ENCODE measurements at regions not wholly inside any gene's neighbourhood (a gene's known extent, or its start where the extent isn't known, plus 50 kb on each side); places are given as distances from the start of the nearest gene placed in this dataset.

- in situ Hi-C loops (cut with MboI; ENCODE audit: low pct_unique_long_range_greater_than_20kb, low sequenced_read_pairs, unreplicated experiment) = no loop called here
- DNase-seq (ENCODE audit: low spot score) = no peak
- no peak for TF ChIP-seq CTCF (IDR thresholded peaks at IDR 0.05; ENCODE audit: extremely low read depth, insufficient read depth, missing control alignments)
Observed at GRCh38 chr4:45316257-45316656, 589.9 kb upstream of the GNPDA2 start.

- no peak for DNase-seq (ENCODE audit: low spot score)
- in situ Hi-C loops (cut with MboI; ENCODE audit: low pct_unique_long_range_greater_than_20kb, low sequenced_read_pairs, unreplicated experiment) = no loop called here
- TF ChIP-seq CTCF (IDR thresholded peaks at IDR 0.05; ENCODE audit: extremely low read depth, insufficient read depth, missing control alignments) = no peak
Observed at GRCh38 chr4:45302828-45303227, 576.5 kb upstream of the GNPDA2 start.

- in situ Hi-C loops (cut with MboI; ENCODE audit: low pct_unique_long_range_greater_than_20kb, low sequenced_read_pairs, unreplicated experiment) = no loop called here
- no peak for DNase-seq (ENCODE audit: low spot score)
- no peak for TF ChIP-seq CTCF (IDR thresholded peaks at IDR 0.05; ENCODE audit: extremely low read depth, insufficient read depth, missing control alignments)
Observed at GRCh38 chr4:45294464-45294863, 568.1 kb upstream of the GNPDA2 start.

GRCh38 chr4:45293335-45293734 lies 567.0 kb upstream of the GNPDA2 start:
- in situ Hi-C loops (cut with MboI; ENCODE audit: low pct_unique_long_range_greater_than_20kb, low sequenced_read_pairs, unreplicated experiment) = no loop called here
- no peak for TF ChIP-seq CTCF (IDR thresholded peaks at IDR 0.05; ENCODE audit: extremely low read depth, insufficient read depth, missing control alignments)
- no peak for DNase-seq (ENCODE audit: low spot score)

GRCh38 chr4:45292844-45293243 lies 566.5 kb upstream of the GNPDA2 start:
- in situ Hi-C loops (cut with MboI; ENCODE audit: low pct_unique_long_range_greater_than_20kb, low sequenced_read_pairs, unreplicated experiment) = no loop called here
- no peak for DNase-seq (ENCODE audit: low spot score)
- no peak for TF ChIP-seq CTCF (IDR thresholded peaks at IDR 0.05; ENCODE audit: extremely low read depth, insufficient read depth, missing control alignments)

GRCh38 chr4:45284400-45285085 lies 558.2 kb upstream of the GNPDA2 start:
- no peak for TF ChIP-seq CTCF (IDR thresholded peaks at IDR 0.05; ENCODE audit: extremely low read depth, insufficient read depth, missing control alignments)
- in situ Hi-C loops (cut with MboI; ENCODE audit: low pct_unique_long_range_greater_than_20kb, low sequenced_read_pairs, unreplicated experiment) = no loop called here

More at GRCh38 chr4:45284400-45285085, 558.2 kb upstream of the GNPDA2 start:
- DNase-seq (ENCODE audit: low spot score) = no peak

Data from GM13977 (cell line).